Neural progenitor cell (in vitro differentiated cells): ENCODE measurements at regions not wholly inside any gene's neighbourhood (a gene's known extent, or its start where the extent isn't known, plus 50 kb on each side); places are given as distances from the start of the nearest gene placed in this dataset.
"Not testable (repeated sequence)": the region's sequence is repeated elsewhere in the genome, so short reads cannot be mapped to it uniquely, and the experiment has no call there.

Experiments used
- CTCF ChIP-seq: fragments of 200-600 bp; sonication (generic); IDR thresholded peaks from 2 replicates; pipeline ENCODE4 v1.5.1; 2017; ENCODE audit warnings: antibody characterized with exemption, mild to moderate bottlenecking
- EZH2 ChIP-seq: fragments of 200-600 bp; sonication (generic); IDR thresholded peaks from 2 replicates; pipeline ENCODE4 v1.6.1; 2017; ENCODE audit warnings: antibody characterized with exemption, mild to moderate bottlenecking, moderate library complexity

- TF ChIP-seq CTCF, EZH2: not testable (repeated sequence)
These were observed 605.2 kb downstream of the TP53TG3F start for GRCh38 chr16:34064602-34065001.
